Astrocyte (in vitro differentiated cells and primary cell): ENCODE measurements at regions not wholly inside any gene's neighbourhood (a gene's known extent, or its start where the extent isn't known, plus 50 kb on each side); places are given as distances from the start of the nearest gene placed in this dataset.

Experiments
- DNase-seq: peaks from one replicate; pipeline ENCODE4 v3.0.0-alpha.2; 2010; ENCODE audit warnings: low read depth
- FAIRE-seq: peaks from 2 replicates; lab custom pipeline; 2011; peaks lifted over from hg19 to GRCh38; lab: Jason Lieb, UNC
- H2AFZ ChIP-seq: 2 replicates; pipeline ENCODE4 v1.6.0; 2012; ENCODE audit warnings: low read depth, low read length, inconsistent platforms
- H3K27ac ChIP-seq: 2 replicates; pipeline ENCODE4 v1.5.1; 2011; ENCODE audit warnings: low read depth, low read length, inconsistent platforms
- H3K27me3 ChIP-seq: 2 replicates; pipeline ENCODE4 v1.6.0; 2011; ENCODE audit warnings: low read length, inconsistent platforms; ENCODE audit not compliant: insufficient read depth
- H3K36me3 ChIP-seq: 2 replicates; pipeline ENCODE4 v1.5.1; 2011; ENCODE audit warnings: low read length, inconsistent platforms; ENCODE audit not compliant: insufficient read depth
- H3K4me1 ChIP-seq: 2 replicates; pipeline ENCODE4 v1.5.1; 2011; ENCODE audit warnings: low read length, inconsistent platforms; ENCODE audit not compliant: insufficient read depth
- H3K4me2 ChIP-seq: 2 replicates; pipeline ENCODE4 v1.6.0; 2012; ENCODE audit warnings: low read length, inconsistent platforms
- H3K4me3 ChIP-seq: 2 replicates; pipeline ENCODE4 v1.5.1; 2011; ENCODE audit warnings: low read depth, mild to moderate bottlenecking, low read length, inconsistent platforms; ENCODE audit not compliant: insufficient read depth
- H3K79me2 ChIP-seq: 2 replicates; pipeline ENCODE4 v1.6.0; 2012; ENCODE audit warnings: mild to moderate bottlenecking, low read length, inconsistent platforms; ENCODE audit not compliant: insufficient read depth
- H3K9ac ChIP-seq: 2 replicates; pipeline ENCODE4 v1.6.0; 2012; ENCODE audit warnings: mild to moderate bottlenecking, low read length, inconsistent platforms
- H3K9me3 ChIP-seq: 2 replicates; pipeline ENCODE4 v1.5.1; 2012; ENCODE audit warnings: low read depth, mild to moderate bottlenecking, low read length, inconsistent platforms; ENCODE audit not compliant: insufficient read depth
- H4K20me1 ChIP-seq: 2 replicates; pipeline ENCODE4 v1.6.0; 2012; ENCODE audit warnings: low read length, inconsistent platforms; ENCODE audit not compliant: insufficient read depth
- H3K27ac Mint-ChIP-seq: one replicate; pipeline ENCODE4 v1.8.0; 2021; ENCODE audit warnings: mild to moderate bottlenecking, mixed read lengths; ENCODE audit not compliant: unreplicated experiment
- H3K27me3 Mint-ChIP-seq: one replicate; pipeline ENCODE4 v1.8.0; 2021; ENCODE audit warnings: low read depth, mixed read lengths; ENCODE audit not compliant: unreplicated experiment
- H3K36me3 Mint-ChIP-seq: one replicate; pipeline ENCODE4 v1.8.0; 2021; ENCODE audit warnings: low read depth, mixed read lengths; ENCODE audit not compliant: unreplicated experiment
- H3K4me1 Mint-ChIP-seq: one replicate; pipeline ENCODE4 v1.8.0; 2021; ENCODE audit warnings: low read depth, mixed read lengths; ENCODE audit not compliant: unreplicated experiment
- H3K4me3 Mint-ChIP-seq: one replicate; pipeline ENCODE4 v1.8.0; 2021; ENCODE audit warnings: mild to moderate bottlenecking, moderate library complexity, mixed read lengths; ENCODE audit not compliant: unreplicated experiment
- H3K9me3 Mint-ChIP-seq: one replicate; pipeline ENCODE4 v1.8.0; 2021; ENCODE audit warnings: mild to moderate bottlenecking, mixed read lengths; ENCODE audit not compliant: unreplicated experiment
- CTCF ChIP-seq: IDR thresholded peaks from 2 replicates; pipeline ENCODE4 v1.5.1; 2011; ENCODE audit warnings: low read depth, mild to moderate bottlenecking, inconsistent platforms, low read length, moderate library complexity; ENCODE audit not compliant: insufficient read depth
- EZH2 ChIP-seq: IDR thresholded peaks from 2 replicates; pipeline ENCODE4 v1.6.1; 2012; ENCODE audit warnings: mild to moderate bottlenecking, low read length, inconsistent platforms; ENCODE audit not compliant: insufficient read depth

GRCh38 chr1:170307426-170307825, 161.7 kb downstream of the NTMT2 start:
- Mint-ChIP-seq H3K27ac (peak overlapping the region; percentile 73), H3K36me3 (no peaks in the 10 kb centered on the region)
- no peak overlapping the region for H3K27ac ChIP-seq

GRCh38 chr1:170309389-170310013, 163.7 kb downstream of the NTMT2 start:
- H3K4me3 Mint-ChIP-seq = peak overlapping the region; percentile 24
- H3K9ac ChIP-seq = peak overlapping the region; percentile 66

More at GRCh38 chr1:170307426-170307825, 161.7 kb downstream of the NTMT2 start:
- H3K79me2 ChIP-seq = no peaks in the 10 kb centered on the region
- Mint-ChIP-seq H3K27me3 (no peaks in the 10 kb centered on the region), H3K9me3 (no peaks in the 10 kb centered on the region), H3K4me1 (peaks cover 42% of the 10 kb centered on the region), H3K4me3 (no peak overlapping the region)
- FAIRE-seq (peak; percentile 73), DNase-seq (no peak)
- H3K27me3 ChIP-seq = no peaks in the 10 kb centered on the region
- no peak overlapping the region for H3K4me2 ChIP-seq
- H3K36me3 ChIP-seq = no peaks in the 10 kb centered on the region
- H3K4me3 ChIP-seq = no peak overlapping the region
- H3K9ac ChIP-seq = no peak overlapping the region
- H3K4me1 ChIP-seq = peaks cover 22% of the 10 kb centered on the region
- H2AFZ ChIP-seq = no peak overlapping the region
- no peak for TF ChIP-seq EZH2
- TF ChIP-seq CTCF = no peak
- no peaks in the 10 kb centered on the region for H4K20me1 ChIP-seq
- H3K9me3 ChIP-seq = no peaks in the 10 kb centered on the region

More at GRCh38 chr1:170309389-170310013, 163.7 kb downstream of the NTMT2 start:
- Mint-ChIP-seq H3K9me3 (no peaks in the 10 kb centered on the region), H3K36me3 (no peaks in the 10 kb centered on the region), H3K27me3 (no peaks in the 10 kb centered on the region), H3K4me1 (peaks cover 42% of the 10 kb centered on the region), H3K27ac (peak overlapping the region; percentile 55)
- Histone ChIP-seq H3K36me3 (no peaks in the 10 kb centered on the region), H2AFZ (peak overlapping the region; percentile 75), H3K79me2 (no peaks in the 10 kb centered on the region), H3K27ac (peak overlapping the region; percentile 90), H3K4me3 (peak overlapping the region; percentile 29), H3K4me1 (peaks cover 22% of the 10 kb centered on the region), H3K4me2 (peak overlapping the region; percentile 83), H3K9me3 (no peaks in the 10 kb centered on the region), H3K27me3 (no peaks in the 10 kb centered on the region), H4K20me1 (no peaks in the 10 kb centered on the region)
- FAIRE-seq = peak; percentile 97
- no peak for TF ChIP-seq EZH2
- no peak for TF ChIP-seq CTCF
- peak; percentile 97 for DNase-seq
